NCI-H1930 (cell line): ENCODE measurements at regions not wholly inside any gene's neighbourhood (a gene's known extent, or its start where the extent isn't known, plus 50 kb on each side); places are given as distances from the start of the nearest gene placed in this dataset.

Experiments
- DNase-seq, 2 experiments: peaks; one replicate each; lab custom pipeline; 2025; lab: John Stamatoyannopoulos, UW

DNA sequence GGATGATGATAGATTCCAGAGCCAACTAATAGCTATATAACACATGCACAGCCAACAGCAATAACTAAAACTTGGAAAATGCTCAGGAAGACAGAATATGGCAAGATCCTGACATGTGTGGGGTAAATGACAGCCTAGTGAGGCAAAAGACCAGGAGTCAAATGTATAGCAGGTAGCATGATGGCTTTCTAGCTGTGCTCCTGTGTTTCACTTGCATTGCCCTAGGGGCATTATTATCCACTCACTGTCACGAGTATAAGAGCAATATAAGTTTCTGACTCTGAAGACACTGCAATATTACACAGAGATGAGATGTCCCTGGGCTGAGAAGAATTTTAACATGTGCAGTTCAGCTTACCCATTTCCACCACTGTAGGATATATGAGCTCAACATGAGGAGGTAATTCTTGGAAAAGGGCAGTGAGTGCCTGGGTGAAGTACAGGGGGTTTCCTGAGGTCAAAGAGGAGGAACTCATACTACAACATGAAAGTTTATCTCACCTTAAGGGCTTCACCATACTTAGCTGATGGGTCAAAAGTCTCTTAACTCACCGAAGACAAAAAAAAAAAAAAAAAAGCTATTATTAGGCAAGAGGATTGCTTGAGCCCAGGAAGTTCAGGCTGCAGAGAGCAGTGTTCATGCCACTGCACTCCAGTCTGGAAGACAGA lies 1385.6 kb upstream of the SLC39A10 start:
- no peak for DNase-seq

DNA sequence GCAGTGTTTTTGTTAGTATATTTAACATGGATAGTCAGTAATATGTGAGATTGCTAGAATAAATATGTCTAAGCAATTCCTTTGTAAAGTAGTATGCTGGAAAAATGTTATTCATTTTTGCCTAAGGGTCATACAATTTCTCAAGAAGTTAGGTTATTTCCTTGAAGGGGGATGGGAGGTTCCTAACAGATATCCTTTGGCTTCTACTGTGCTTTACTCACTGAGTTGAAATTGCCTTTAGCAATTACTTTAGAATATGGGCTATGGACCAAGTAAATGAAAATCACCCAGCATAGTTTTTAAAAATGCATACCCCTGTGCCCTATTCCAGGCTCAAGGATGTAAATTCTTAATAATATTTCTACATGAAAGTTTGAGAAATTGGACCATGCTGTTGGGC lies 1386.4 kb upstream of the SLC39A10 start:
- no peak for DNase-seq

DNA sequence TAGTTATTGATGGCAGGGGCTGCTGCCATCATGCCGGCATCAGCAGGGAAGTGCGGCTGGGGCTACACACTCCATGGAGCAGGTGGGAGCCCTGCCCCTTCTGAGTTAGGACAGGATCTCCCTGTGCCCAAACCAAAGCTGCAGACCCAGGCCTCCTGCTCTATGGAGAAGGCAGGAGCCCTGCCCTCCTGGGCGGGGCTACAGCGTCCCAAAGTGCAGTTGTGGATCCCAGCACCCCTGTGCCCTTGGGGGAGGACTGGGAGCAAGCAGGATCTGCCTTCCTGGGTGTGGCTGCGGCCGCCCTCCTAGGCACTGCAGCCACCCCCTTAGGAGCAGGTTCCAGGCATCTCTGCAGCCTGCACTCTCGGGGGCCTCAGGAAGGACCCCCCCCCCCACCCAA lies 1392.4 kb upstream of the SLC39A10 start:
- no peak for DNase-seq

DNA sequence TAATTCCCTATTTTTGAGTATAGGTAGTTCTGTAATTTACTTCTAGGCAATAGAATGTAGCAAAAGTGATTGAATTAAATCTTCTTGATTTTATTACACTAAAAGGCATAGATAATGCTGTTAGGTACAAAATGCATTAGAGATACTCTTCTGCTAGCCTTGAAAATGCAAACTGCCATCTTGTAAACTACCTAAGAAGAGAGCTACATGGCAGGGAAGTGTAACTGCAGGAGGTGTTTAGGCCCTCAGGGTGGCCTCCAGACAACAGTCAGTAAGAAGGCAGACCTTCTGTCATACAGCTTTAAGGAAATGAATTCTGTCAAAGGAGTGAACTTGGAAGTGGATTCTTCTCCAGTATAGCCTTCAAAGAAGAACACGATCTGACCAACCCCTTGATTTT lies 1396.8 kb upstream of the SLC39A10 start:
- DNase-seq = no peak

DNA sequence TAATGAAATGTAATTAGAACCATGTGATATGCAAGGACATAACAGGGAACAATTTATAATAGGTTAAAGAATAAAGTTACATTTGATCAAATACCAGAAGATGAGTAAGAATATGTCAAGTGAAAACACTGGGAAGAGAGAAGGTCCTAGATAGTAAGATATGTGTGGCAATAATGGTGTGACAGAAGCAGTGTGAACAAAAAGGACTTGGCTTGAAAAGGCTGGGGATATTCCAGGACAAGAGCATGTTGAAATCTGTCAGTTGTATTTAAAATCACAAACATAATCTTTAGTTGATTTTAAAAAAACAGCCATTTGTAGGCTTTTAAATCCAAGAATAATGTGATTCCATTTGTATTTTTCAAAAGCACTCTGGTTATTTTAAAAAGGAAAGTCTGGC lies 1399.9 kb upstream of the SLC39A10 start:
- DNase-seq = no peak

DNA sequence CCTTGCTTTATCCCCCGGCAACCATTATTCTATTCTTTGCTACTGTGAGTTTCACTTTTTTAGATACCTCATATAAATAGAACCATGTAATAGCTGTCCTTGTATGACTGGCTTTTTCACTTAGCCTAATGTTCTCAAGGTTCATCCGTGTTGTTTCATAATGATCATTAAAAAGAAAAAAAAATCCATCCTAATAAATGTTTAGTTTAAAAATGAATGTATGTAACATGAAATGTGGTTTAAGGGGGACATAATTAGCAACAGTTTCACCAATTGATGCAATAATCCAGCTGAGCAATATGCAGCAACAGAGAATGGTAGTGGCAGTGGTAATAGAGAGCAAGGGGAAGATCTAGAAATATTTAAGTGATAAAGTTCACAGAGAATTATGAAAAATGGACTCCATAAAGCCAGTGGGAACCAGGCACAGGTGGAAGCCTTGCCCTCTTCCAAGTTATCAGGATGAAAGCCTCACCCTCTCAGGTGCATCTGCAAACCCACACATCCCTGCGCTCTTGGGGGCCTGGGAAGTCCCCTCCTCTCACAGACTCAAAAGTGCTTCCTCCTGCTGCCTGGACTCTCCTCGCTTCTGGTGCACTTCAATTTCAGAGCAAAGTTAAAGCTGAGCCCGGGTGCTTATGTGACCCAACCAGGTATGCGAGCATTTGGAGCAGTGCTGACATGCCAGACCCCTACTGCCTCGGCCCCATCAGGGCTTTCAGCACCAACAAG lies 1403.3 kb upstream of the SLC39A10 start:
- no peak for DNase-seq

DNA sequence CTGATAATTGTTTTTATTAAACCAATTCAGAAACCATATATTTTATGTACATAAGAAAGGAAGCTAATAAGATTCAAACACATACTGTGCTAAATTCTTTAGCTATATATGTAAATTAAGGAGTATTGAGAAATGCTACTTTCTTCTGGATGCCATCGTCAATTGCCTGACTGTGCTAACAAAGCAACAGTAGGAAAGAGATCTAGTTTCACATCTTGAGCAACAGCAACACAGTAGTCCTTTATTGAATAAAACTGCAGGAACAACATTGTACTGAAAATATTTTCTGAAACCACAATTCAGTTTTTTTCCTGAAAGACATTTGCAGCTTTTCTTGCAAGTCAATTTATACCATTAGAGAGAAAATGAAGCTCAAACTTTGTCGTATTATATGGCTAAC lies 1404.9 kb upstream of the SLC39A10 start:
- no peak for DNase-seq

DNA sequence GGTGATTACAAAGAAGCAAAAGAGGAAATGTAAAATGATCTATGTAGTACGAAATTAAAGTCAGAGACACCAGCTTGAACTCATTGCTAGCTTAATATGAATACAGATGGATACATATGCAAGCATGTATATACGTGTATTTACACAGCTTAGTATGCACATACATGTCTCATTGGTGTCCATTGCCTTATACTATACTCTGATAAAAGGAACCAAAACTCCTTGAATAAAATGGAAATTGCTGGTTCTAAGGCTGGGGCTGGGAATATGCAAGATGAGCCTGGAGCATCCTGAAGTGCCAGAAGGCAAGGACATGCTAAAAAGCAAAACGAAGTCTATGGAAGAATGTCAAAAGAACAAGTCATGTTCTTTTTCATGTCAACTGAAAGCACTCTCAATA lies 1424.4 kb upstream of the SLC39A10 start:
- no peak for DNase-seq

DNA sequence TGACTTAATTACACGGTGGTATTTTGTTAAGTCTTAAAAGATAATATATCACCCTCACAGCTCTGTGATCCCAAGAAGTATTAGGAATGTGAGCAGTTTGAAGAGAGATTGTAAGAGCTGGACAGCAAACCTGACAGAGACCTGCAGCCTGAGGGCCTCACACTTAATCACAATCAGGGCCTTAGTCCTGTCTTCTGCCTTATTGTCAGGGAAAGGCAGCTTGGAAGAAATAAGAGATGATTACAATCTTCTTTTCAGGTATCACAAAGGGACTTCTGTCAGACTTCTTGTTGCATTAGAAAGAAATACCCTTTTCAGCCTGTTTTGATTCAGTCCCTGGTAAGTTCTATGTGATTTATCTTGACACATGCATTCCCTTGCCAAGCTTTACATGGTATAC lies 1433.8 kb upstream of the SLC39A10 start:
- DNase-seq = no peak

DNA sequence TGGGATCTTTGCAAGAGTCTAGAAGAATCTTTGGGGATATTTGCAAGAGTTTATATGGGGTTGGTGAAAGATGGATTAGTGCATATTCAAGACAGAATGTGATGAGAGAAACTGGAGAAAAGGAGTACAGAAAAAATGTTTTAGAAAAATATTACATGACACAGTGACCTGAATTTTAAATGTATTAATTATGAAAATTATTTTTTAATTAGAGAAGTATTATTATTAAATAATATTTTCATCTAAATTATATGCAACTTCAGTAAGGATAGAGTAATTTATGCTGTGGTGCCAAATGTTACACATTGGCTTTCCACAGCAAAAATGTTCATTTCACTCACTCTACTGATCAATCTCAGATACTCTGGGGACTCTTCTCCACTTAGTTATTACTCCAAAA lies 1442.8 kb upstream of the SLC39A10 start:
- DNase-seq = no peak

DNA sequence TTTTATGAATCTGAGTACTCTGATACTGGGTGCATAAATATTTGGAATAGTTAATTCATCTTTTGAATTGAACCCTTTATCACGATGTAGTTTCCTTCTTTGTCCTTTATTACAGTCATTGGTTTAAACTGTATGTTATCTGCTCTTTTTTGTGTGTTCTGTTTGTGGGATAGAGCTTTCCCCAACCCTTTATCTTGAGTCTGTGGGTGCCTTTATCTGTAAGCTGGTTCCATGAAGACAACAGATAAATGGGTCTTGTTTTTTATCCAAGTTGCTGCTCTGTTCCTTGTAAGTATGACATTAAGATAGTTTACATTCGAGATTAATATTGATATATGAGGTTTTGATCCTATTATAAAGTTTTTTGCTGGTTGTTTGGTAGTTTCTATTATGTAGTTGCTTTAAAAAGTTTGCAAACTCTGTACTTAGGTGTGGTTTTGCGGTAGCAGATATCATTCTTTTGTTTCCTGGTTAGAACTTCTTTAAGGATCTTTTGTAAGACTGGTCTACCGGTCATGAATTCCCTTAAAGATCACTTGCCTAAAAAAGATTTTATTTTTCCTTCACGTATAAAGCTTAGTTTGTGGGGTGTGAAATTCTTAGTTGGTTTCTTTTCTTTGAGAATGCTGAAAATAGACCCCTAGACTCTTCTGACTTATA lies 1451.3 kb upstream of the SLC39A10 start:
- DNase-seq = no peak

DNA sequence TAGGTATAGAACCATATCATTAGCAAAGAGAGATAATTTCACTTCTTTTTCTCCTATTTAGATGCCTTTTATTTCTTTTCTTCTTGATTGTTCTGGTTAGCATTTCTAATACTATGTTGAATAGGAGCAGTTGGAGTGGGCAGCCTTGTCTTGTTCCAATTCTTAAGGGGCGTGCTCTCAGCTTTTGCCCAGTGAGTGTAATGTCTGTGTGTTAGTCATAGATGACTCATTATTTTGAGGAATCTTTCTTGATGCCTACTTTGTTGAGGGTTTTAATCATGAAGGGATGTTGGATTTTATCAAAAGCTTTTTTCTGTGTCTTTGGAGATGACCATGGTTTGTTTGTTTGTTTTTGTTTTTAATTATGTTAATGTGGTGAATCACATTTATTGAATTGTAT lies 1453.1 kb upstream of the SLC39A10 start:
- no peak for DNase-seq

DNA sequence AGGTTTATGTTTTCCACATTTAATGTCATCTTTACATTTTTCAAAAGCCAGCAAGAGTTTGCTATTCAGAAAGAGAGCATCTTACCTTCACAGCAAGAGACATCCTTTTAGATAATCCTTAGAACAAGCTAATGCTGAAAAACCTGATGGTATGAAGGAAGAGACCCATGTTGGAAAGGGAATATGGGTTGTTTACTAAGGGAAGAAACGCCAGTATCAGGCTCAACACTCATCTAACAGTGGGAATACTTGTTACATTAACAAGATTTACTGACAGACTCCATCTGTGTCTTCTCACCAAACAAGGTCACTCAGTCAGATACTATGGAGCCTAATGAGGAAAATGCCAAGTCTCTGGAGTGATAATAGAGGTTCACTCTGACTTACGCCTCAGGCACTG lies 1474.1 kb upstream of the SLC39A10 start:
- no peak for DNase-seq

DNA sequence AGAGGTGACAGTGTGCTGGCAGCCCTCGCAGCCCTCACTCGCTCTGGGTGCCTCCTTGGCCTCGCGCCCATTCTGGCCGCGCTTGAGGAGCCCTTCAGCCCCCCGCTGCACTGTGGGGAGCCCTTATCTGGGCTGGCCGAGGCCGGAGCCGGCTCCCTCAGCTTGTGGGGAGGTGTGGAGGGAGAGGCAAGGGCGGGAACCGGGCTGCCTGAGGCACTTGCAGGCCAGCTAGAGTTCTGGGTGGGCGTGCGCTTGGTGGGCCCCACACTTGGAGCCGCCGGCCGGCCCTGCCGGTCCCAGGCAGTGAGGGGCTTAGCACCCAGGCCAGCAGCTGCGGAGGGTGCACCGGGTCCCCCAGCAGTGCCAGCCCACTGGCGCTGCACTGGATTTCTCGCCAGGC lies 1480.9 kb upstream of the SLC39A10 start:
- no peak for DNase-seq

DNA sequence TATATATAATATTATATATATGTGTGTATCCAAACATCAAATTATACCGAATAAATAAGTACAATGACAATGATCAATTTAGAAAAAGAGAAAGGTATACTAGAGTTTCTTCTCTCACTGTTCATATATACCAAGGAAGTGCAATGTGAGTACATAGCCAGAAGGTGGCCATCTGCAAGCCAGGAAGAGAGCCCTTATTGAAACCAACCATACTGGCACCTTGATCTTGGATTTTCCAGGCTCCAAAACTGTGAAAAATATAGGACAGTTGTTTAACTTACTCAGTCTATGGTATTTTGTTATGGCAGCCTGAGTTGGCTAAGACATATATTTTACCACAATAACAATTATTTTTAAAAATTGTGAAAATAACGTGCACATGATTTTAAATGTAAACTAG lies 1490.2 kb upstream of the SLC39A10 start:
- DNase-seq = peak in 1 of 2 experiments; percentile 0

DNA sequence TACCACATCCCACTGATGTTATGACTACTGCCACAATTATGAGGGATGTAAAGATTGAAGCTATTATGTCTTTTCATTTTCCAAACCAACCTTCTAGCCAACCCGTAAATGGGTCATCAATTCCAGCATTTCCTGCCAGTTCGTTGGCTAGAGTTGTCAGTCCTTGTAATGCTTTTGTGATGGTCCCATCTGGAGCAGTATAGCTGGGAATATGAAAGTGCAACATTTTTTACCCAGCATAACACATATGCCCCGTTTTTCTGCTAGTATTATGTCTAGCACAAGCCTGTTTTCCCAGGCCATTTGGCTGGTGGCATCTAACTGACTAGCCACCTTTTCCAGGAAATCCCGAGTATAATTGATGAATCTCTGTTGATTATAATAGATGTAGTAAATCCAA lies 1501.6 kb upstream of the SLC39A10 start:
- DNase-seq = no peak

DNA sequence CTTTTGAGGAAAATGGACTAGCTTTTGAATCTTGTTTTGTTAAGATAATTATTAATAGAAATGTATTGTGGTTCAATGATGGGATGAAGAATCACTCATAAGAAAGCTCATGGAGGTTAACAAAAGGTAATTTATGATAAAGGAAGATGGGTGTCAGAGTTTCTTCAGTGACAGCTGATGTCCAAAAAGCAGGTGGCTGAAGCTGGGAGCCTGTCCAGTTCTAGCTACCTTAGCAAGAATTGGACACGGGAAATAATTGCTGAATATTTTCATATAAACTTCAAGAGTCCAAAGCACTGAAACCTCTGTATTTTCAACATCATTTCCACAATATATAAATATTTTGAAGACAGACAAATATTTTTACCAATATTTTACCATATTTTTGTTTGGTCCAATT lies 1505.8 kb upstream of the SLC39A10 start:
- no peak for DNase-seq

DNA sequence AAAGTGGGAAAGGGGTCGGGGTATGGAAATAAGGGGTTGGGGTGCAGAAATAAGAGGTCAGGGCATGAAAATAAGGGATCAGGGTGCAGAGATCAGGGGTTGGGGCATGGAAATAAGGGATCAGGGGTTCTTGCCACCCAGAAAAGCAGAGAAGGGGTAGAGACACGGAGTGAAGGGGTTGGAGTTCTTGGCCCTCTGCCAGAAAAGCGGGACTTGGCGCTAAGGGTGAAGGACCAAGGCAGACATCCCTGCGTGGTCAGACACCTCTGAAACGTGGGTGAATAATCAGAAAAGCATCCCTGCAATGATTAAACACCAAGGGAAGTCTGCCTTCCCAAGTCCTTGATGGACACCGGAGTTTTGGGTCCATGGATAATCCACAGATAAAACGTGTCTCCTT lies 1521.6 kb upstream of the SLC39A10 start:
- no peak for DNase-seq

DNA sequence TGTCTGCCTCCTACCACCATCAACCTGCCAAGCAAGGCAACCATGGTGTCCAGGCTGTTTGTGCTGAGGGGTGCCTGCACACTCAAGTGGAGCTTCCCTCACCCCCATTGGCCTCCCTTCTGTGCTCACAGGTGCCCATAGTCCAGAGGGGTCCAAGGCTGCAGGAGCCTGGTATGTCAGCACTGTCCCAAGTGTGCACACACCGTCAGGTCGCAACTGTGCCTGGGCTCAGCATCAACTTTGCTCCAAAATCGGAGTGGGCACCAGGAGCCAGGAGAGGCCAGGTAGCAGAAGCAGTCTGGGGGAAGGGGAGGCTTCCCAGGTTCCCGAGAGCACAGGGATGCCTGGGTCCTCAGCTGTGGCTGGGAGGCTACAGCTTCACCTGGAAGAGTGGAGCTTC lies 1528.2 kb upstream of the SLC39A10 start:
- no peak for DNase-seq

DNA sequence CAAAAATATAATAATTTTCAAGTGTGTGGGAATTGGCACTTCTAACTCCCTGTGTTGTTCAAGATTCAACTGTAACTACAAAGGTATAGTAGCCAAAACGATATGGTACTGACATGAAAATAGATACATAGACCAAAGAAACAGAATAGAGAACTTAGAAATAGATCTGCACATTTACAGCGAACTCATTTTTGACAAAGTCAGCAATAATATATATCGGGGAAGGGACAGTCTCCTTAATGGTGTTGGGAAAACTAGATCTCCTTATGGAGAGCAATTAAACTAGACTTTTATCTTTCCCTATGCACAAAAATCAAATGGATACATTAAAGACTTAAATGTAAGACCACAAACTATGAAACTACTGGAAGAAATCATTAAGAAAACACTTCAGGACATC lies 1530.6 kb upstream of the SLC39A10 start:
- no peak for DNase-seq

DNA sequence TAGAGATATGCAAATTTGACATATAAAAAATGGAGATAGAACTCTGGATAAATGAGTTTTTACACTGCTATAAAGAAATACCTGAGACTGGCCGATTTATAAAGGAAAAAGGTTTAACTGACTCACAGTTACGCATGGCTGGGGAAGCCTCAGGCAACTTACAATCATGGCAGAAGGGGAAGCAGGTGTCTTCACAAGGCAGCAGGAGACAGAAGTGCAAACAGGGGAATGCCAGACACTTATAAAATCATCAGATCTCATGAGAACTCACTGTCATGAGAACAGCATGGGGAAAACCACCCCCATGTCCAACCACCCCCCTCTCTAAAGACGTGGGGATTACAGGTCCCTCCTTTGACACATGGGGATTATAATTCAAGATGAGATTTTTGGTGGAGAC lies 1540.2 kb upstream of the SLC39A10 start:
- DNase-seq = no peak

DNA sequence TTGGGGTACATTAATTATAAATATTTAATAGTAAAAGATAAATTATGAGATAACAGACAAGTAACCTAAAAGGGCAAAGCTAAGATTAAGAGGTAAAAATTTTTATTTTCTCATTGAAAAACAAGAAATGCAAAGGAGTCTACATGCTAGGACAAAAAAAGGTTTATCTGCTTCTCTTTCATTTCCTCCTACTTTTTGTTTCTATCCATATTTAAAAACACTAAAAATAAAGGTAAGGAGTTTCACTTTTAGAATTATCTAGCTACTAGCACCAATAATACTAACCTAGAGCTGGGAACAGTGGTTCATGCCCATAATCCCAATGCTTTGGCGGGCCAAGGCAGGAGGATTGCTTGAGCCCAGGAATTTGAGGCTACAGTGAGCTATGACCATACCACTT lies 1551.7 kb upstream of the SLC39A10 start:
- DNase-seq = no peak

DNA sequence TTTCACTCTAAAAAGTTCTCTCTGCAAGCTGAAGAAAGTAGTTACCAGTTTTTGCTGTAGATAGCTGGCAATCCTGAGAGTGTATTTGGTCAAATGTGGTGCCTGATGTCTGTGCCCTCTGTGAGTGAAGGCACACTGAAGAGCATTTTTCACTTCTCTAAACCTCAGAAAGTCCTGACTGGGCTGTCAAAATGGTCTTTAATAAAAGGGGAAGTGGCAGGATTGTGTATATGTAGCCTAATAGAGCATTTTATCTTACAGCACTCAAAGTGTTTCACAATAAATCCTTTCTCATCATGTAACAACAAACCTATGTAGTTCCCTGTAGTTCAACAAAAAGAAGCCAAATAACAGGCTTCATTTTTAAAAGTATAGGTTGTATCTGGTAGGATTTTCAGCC lies 1552.3 kb upstream of the SLC39A10 start:
- no peak for DNase-seq
